Kidney (tissue), 13 donors: ENCODE measurements at regions not wholly inside any gene's neighbourhood (a gene's known extent, or its start where the extent isn't known, plus 50 kb on each side); places are given as distances from the start of the nearest gene placed in this dataset.

Experiments used
- DNase-seq, 5 donors: peaks; one replicate each; pipeline ENCODE4 v3.0.0-alpha.2; 2013 to 2020
- FAIRE-seq: peaks from 2 replicates; lab custom pipeline; 2012; peaks lifted over from hg19 to GRCh38; lab: Jason Lieb, UNC
- H3K27ac ChIP-seq, 2 donors: one replicate each; pipeline ENCODE4 v1.7.0; 2013; ENCODE audit warnings: low read depth in 2 of 2, low read length in 2 of 2, inconsistent platforms in 1 of 2
- H3K27me3 ChIP-seq: one replicate; pipeline ENCODE4 v1.7.1; 2013; ENCODE audit warnings: low read length, inconsistent platforms; ENCODE audit not compliant: control insufficient read depth, insufficient read depth
- H3K36me3 ChIP-seq, 3 donors: one replicate each; pipeline versions ENCODE4 v1.7.0 to v1.7.1; 2013; ENCODE audit warnings: low read length in 3 of 3, control low read depth in 1 of 3, inconsistent platforms in 1 of 3; ENCODE audit not compliant: insufficient read depth in 3 of 3, control insufficient read depth in 2 of 3
- H3K4me1 ChIP-seq, 3 donors: one replicate each; pipeline versions ENCODE4 v1.7.0 to v1.7.1; 2013; ENCODE audit warnings: low read length in 3 of 3, inconsistent platforms in 1 of 3, low read depth in 1 of 3; ENCODE audit not compliant: control insufficient read depth in 2 of 3, insufficient read depth in 2 of 3
- H3K4me3 ChIP-seq, 3 donors: one replicate each; pipeline versions ENCODE4 v1.7.0 to v1.8.1; 2013; ENCODE audit warnings: low read length in 3 of 3, control low read depth in 1 of 3, inconsistent platforms in 1 of 3
- H3K9ac ChIP-seq, 3 donors: one replicate each; pipeline versions ENCODE4 v1.7.0 to v1.7.1; 2013; ENCODE audit warnings: low read length in 3 of 3, control low read depth in 1 of 3, inconsistent platforms in 1 of 3
- H3K9me3 ChIP-seq, 3 donors: one replicate each; pipeline versions ENCODE4 v1.7.0 to v1.7.1; 2013; ENCODE audit warnings: low read length in 3 of 3, control low read depth in 1 of 3, inconsistent platforms in 1 of 3; ENCODE audit not compliant: control insufficient read depth in 2 of 3, insufficient read depth in 1 of 3
- intact Hi-C: fragments of 100-400 bp; cut with DNase I; formaldehyde crosslinking; loops from one replicate; pipeline ENCODE4 v1.11.1; 2022
- TF ChIP-seq, protein P1 (sequence below): IDR thresholded peaks from 3 replicates; pipeline ENCODE4 v1.5.1; 2012; ENCODE audit warnings: mild to moderate bottlenecking, moderate library complexity, borderline replicate concordance; ENCODE audit not compliant: insufficient read depth; ENCODE audit errors: extremely low read depth
- donor health status: control.
- donor health status: control.
- donor health status: control.
- donor health status: control.
- donor health status: control.
- donor health status: DM: yes; HTN: yes; CAD: no.
- donor health status: Normal renal cell carcinoma (clear cell type).

DNA sequence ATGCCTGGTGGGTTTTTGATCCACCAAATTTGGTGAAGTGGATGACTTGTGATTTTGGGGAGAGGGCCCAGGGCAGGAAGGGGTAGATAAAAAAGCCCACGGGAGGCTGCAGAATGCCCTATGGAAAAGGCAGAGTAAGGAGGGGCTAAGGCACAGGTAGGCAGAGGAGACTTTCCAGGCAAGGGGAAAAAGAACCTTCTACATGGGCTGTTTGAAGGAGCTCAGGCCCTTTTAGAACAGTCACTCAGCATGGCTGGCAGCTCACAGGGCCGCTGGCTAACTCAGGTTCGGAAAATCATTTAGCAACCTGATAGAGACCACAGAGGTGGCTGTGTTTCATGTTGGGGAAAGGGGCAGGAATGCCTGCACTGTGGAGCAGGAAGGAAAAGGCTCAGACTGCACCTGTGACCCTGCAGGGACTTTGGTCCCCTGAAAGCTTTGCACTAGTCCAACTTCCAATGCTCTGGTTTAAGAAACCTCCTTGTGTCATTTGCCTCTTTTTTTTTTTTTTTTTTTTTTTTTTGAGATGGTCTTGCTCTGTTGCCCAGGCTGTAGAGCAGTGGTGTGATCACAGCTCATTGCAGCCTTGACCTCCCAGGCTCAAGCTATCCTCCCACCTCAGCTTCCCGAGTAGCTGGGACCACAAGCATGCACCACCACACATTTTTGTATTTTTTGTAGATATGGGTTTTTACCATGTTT is 58.5 kb upstream of the ENAH start:
- H3K9me3 ChIP-seq, result no peaks in the 10 kb centered on the region
- no peak overlapping the region for H3K4me3 ChIP-seq
- H3K9ac ChIP-seq, result no peak overlapping the region
- no peaks in the 10 kb centered on the region for H3K36me3 ChIP-seq
- intact Hi-C loops, result no loop called here
- no peaks in the 10 kb centered on the region for H3K4me1 ChIP-seq
- H3K27ac ChIP-seq, result no peak overlapping the region
- no peaks in the 10 kb centered on the region for H3K27me3 ChIP-seq
- TF ChIP-seq, protein P1, sequence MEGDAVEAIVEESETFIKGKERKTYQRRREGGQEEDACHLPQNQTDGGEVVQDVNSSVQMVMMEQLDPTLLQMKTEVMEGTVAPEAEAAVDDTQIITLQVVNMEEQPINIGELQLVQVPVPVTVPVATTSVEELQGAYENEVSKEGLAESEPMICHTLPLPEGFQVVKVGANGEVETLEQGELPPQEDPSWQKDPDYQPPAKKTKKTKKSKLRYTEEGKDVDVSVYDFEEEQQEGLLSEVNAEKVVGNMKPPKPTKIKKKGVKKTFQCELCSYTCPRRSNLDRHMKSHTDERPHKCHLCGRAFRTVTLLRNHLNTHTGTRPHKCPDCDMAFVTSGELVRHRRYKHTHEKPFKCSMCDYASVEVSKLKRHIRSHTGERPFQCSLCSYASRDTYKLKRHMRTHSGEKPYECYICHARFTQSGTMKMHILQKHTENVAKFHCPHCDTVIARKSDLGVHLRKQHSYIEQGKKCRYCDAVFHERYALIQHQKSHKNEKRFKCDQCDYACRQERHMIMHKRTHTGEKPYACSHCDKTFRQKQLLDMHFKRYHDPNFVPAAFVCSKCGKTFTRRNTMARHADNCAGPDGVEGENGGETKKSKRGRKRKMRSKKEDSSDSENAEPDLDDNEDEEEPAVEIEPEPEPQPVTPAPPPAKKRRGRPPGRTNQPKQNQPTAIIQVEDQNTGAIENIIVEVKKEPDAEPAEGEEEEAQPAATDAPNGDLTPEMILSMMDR, result no peak
- DNase-seq, result no peak
- no peak for FAIRE-seq

DNA sequence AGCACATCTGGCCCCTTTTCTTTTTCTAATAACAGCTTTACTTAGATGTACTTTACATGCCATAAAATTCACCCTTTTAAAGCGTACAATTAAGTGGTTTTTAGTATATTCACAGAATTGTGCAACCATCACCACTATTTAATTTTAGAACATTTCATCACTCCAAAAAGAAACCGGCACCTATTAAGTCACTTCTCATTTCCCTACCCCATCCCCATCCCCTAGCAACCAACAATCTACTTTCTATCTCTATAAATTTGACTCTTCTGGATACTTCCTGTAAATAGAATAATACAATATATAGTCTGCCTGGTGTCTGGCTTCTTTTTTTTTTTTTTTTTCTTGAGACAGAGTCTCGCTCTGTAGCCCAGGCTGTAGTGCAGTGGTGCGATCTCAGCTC is 59.5 kb upstream of the ENAH start:
- Histone ChIP-seq H3K27ac (no peak overlapping the region), H3K9ac (no peak overlapping the region), H3K4me3 (no peak overlapping the region), H3K9me3 (no peaks in the 10 kb centered on the region), H3K36me3 (no peaks in the 10 kb centered on the region), H3K27me3 (no peaks in the 10 kb centered on the region), H3K4me1 (no peaks in the 10 kb centered on the region)
- FAIRE-seq (no peak), DNase-seq (no peak)
- TF ChIP-seq, protein P1, result no peak
- intact Hi-C loops, result no loop called here

DNA sequence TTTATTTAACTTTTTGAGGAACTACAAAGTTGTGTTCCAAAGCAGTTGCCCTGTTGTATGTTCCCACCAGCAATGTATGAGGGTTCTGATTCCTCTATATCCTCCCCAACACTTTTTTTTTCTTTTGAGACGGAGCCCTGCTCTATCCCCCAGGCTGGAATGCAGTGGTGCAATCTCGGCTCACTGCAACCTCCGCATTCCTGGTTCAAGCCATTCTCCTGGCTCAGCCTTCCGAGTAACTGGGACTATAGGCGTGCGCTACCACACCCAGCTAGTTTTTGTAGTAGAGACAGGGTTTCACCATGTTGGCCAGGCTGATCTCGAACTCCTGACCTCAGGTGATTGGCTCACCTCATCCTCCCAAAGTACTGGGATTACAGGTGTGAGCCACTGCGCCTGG is 60.4 kb upstream of the ENAH start:
- Histone ChIP-seq H3K36me3 (no peaks in the 10 kb centered on the region), H3K4me3 (no peak overlapping the region), H3K4me1 (no peaks in the 10 kb centered on the region), H3K9me3 (no peaks in the 10 kb centered on the region), H3K27me3 (no peaks in the 10 kb centered on the region), H3K9ac (no peak overlapping the region), H3K27ac (no peak overlapping the region)
- TF ChIP-seq, protein P1, result no peak
- intact Hi-C loops, result no loop called here
- FAIRE-seq, result no peak
- DNase-seq, result no peak

DNA sequence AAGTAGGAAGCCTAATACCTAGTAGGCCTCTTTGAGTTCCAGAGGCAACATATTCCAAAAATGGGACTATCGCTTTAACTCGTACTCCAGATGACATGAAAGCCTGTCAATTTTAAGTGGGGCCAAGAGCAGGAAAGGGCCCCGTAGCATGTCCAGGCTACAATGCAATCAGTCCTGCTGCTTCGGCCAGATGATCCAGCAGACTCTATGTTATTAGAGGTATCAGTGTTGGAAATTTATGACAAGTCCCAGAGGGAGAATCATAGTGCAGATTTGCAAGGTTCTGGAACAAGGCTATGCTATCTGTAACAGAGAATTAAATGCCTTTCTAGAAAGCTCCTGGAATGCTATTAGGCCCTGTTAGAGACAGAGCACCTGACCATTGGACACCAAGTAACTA is 56.7 kb upstream of the SRP9 start:
- Histone ChIP-seq H3K4me3 (no peak overlapping the region), H3K27me3 (no peaks in the 10 kb centered on the region), H3K9me3 (no peaks in the 10 kb centered on the region), H3K9ac (no peak overlapping the region), H3K27ac (no peak overlapping the region), H3K4me1 (no peaks in the 10 kb centered on the region), H3K36me3 (no peaks in the 10 kb centered on the region)
- FAIRE-seq, result no peak
- no peak for DNase-seq
- intact Hi-C loops, result no loop called here
- TF ChIP-seq, protein P1, result no peak
